ENCODE measurements at regions not wholly inside any gene's neighbourhood (a gene's known extent, or its start where the extent isn't known, plus 50 kb on each side); places are given as distances from the start of the nearest gene placed in this dataset.
"Not testable (repeated sequence)": the region's sequence is repeated elsewhere in the genome, so short reads cannot be mapped to it uniquely, and the experiment has no call there.

GRCh38 chr18:55967019-55967418 lies 379.0 kb upstream of the TCF4 start:
- Histone ChIP-seq H3K79me2 (ENCODE audit: low read length) (no peaks in the 10 kb centered on the region), H3K9me3 (replicated peaks; ENCODE audit: insufficient read depth, low read length) (no peaks in the 10 kb centered on the region), H3K36me3 (replicated peaks; ENCODE audit: insufficient read depth, low read length) (no peaks in the 10 kb centered on the region)

DNA sequence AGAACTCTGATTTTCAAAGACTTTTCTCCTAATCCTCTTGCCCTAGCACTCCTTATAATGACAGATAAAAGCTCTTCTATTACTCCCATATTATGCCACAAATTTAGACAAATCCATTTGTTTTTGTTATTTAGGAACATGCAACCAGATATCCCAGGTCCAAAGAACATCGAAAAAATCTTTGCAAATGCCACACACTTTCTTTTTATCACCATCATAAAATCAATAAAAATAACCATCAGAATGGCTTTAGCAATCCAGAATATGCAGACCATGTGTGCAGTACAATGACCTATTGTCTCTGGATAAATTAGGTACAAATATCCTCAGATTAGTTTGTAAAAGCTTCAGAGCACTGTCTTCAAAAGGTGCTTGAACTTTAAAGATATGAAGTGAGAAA lies 376.2 kb upstream of the TCF4 start:
- H2AFZ ChIP-seq (ENCODE audit: low read length) = no peak overlapping the region
- H3K36me3 ChIP-seq (replicated peaks; ENCODE audit: insufficient read depth, low read length) = no peaks in the 10 kb centered on the region
- H3K27ac ChIP-seq (ENCODE audit: low read length) = no peak overlapping the region
- H3K4me2 ChIP-seq (ENCODE audit: low read depth, low read length) = no peak overlapping the region
- H3K9me2 ChIP-seq (replicated peaks; ENCODE audit: insufficient read depth, low read length) = no peaks in the 10 kb centered on the region
- H3K9me3 ChIP-seq (replicated peaks; ENCODE audit: insufficient read depth, low read length) = no peaks in the 10 kb centered on the region
- TF ChIP-seq EZH2 (optimal IDR thresholded peaks at IDR 0.05; ENCODE audit: low read depth, low read length) (no peak), EZH2phosphoT487 (IDR thresholded peaks at IDR 0.05; ENCODE audit: low read length) (no peak)
- TF ChIP-seq, protein P1, sequence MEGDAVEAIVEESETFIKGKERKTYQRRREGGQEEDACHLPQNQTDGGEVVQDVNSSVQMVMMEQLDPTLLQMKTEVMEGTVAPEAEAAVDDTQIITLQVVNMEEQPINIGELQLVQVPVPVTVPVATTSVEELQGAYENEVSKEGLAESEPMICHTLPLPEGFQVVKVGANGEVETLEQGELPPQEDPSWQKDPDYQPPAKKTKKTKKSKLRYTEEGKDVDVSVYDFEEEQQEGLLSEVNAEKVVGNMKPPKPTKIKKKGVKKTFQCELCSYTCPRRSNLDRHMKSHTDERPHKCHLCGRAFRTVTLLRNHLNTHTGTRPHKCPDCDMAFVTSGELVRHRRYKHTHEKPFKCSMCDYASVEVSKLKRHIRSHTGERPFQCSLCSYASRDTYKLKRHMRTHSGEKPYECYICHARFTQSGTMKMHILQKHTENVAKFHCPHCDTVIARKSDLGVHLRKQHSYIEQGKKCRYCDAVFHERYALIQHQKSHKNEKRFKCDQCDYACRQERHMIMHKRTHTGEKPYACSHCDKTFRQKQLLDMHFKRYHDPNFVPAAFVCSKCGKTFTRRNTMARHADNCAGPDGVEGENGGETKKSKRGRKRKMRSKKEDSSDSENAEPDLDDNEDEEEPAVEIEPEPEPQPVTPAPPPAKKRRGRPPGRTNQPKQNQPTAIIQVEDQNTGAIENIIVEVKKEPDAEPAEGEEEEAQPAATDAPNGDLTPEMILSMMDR (IDR thresholded peaks at IDR 0.05; ENCODE audit: low read length) = no peak
- no peaks in the 10 kb centered on the region for H3F3A ChIP-seq (ENCODE audit: insufficient read depth, low read length)
- no peak overlapping the region for H3K4me3 ChIP-seq (ENCODE audit: low read length)
- no peaks in the 10 kb centered on the region for H3K4me1 ChIP-seq (ENCODE audit: low read length)
- no peak for DNase-seq
- H3K9ac ChIP-seq (ENCODE audit: low read length) = no peak overlapping the region
- H3K27me3 ChIP-seq (replicated peaks; ENCODE audit: insufficient read depth, low read length) = no peaks in the 10 kb centered on the region
- no peaks in the 10 kb centered on the region for H3K79me2 ChIP-seq (ENCODE audit: low read length)
- H4K20me1 ChIP-seq (ENCODE audit: insufficient read depth, low read length) = no peaks in the 10 kb centered on the region

More at GRCh38 chr18:55967019-55967418, 379.0 kb upstream of the TCF4 start:
- H3K4me3 ChIP-seq (ENCODE audit: low read length) = no peak overlapping the region
- no peaks in the 10 kb centered on the region for H3K9me2 ChIP-seq (replicated peaks; ENCODE audit: insufficient read depth, low read length)
- TF ChIP-seq EZH2 (optimal IDR thresholded peaks at IDR 0.05; ENCODE audit: low read depth, low read length) (no peak), EZH2phosphoT487 (IDR thresholded peaks at IDR 0.05; ENCODE audit: low read length) (no peak)
- TF ChIP-seq, protein P1 (IDR thresholded peaks at IDR 0.05; ENCODE audit: low read length) = no peak
- no peaks in the 10 kb centered on the region for H3K4me1 ChIP-seq (ENCODE audit: low read length)
- H3F3A ChIP-seq (ENCODE audit: insufficient read depth, low read length) = no peaks in the 10 kb centered on the region
- H4K20me1 ChIP-seq (ENCODE audit: insufficient read depth, low read length) = no peaks in the 10 kb centered on the region
- H3K27me3 ChIP-seq (replicated peaks; ENCODE audit: insufficient read depth, low read length) = no peaks in the 10 kb centered on the region
- DNase-seq = no peak
- H3K4me2 ChIP-seq (ENCODE audit: low read depth, low read length) = no peak overlapping the region
- no peak overlapping the region for H3K9ac ChIP-seq (ENCODE audit: low read length)
- H3K27ac ChIP-seq (ENCODE audit: low read length) = no peak overlapping the region
- H2AFZ ChIP-seq (ENCODE audit: low read length) = no peak overlapping the region

DNA sequence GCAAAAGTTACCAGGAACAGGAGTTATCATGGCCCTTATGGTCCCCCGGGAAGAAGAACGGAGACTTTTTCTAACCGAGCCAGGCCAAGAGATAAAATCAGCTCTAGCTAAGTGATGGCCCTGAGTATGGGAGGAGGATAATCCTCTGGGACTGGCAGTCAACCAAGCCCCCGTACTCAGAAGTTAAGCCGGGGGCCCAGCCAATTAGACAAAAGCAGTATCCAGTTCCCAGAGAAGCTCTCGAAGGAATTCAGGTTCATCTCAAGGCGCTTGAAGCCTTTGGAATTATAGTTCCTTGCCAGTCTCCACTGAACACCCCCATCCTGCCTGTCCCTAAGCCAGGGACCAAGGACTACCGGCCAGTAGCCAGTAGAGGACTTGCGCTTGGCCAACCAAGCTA lies 365.3 kb upstream of the TCF4 start:
- Histone ChIP-seq H2AFZ (ENCODE audit: low read length) (no peak overlapping the region), H3K4me2 (ENCODE audit: low read depth, low read length) (no peak overlapping the region), H3K4me1 (ENCODE audit: low read length) (no peaks in the 10 kb centered on the region), H3K79me2 (ENCODE audit: low read length) (no peaks in the 10 kb centered on the region), H3K9me3 (replicated peaks; ENCODE audit: insufficient read depth, low read length) (no peaks in the 10 kb centered on the region), H4K20me1 (ENCODE audit: insufficient read depth, low read length) (no peaks in the 10 kb centered on the region), H3K9ac (ENCODE audit: low read length) (no peak overlapping the region), H3F3A (ENCODE audit: insufficient read depth, low read length) (no peaks in the 10 kb centered on the region), H3K36me3 (replicated peaks; ENCODE audit: insufficient read depth, low read length) (no peaks in the 10 kb centered on the region), H3K4me3 (ENCODE audit: low read length) (no peak overlapping the region), H3K27ac (ENCODE audit: low read length) (no peak overlapping the region), H3K27me3 (replicated peaks; ENCODE audit: insufficient read depth, low read length) (no peaks in the 10 kb centered on the region), H3K9me2 (replicated peaks; ENCODE audit: insufficient read depth, low read length) (no peaks in the 10 kb centered on the region)
- DNase-seq = no peak
- no peak for TF ChIP-seq EZH2 (optimal IDR thresholded peaks at IDR 0.05; ENCODE audit: low read depth, low read length)

- H3K4me2 ChIP-seq (ENCODE audit: low read depth, low read length) = not testable (repeated sequence)
Measured at GRCh38 chr18:55951738-55952137, 363.7 kb upstream of the TCF4 start.

More at GRCh38 chr18:55951738-55952137, 363.7 kb upstream of the TCF4 start:
- not testable (repeated sequence) for H3K4me3 ChIP-seq (ENCODE audit: low read length); H2AFZ ChIP-seq (ENCODE audit: low read length); H3K79me2 ChIP-seq (ENCODE audit: low read length); H3F3A ChIP-seq (ENCODE audit: insufficient read depth, low read length); H3K27ac ChIP-seq (ENCODE audit: low read length); DNase-seq; H3K4me1 ChIP-seq (ENCODE audit: low read length); H4K20me1 ChIP-seq (ENCODE audit: insufficient read depth, low read length); H3K36me3 ChIP-seq (replicated peaks; ENCODE audit: insufficient read depth, low read length); H3K9me3 ChIP-seq (replicated peaks; ENCODE audit: insufficient read depth, low read length); H3K9me2 ChIP-seq (replicated peaks; ENCODE audit: insufficient read depth, low read length); H3K9ac ChIP-seq (ENCODE audit: low read length); H3K27me3 ChIP-seq (replicated peaks; ENCODE audit: insufficient read depth, low read length)

Data from MM.1S (cell line).